Stimulated activated CD4-positive, alpha-beta T cell treated with anti-CD3 and anti-CD28 coated beads, TNF-alpha, amount 100 ng/mL, for 4 hours (primary cell): ENCODE measurements at regions not wholly inside any gene's neighbourhood (a gene's known extent, or its start where the extent isn't known, plus 50 kb on each side); places are given as distances from the start of the nearest gene placed in this dataset.
"Not testable (repeated sequence)": the region's sequence is repeated elsewhere in the genome, so short reads cannot be mapped to it uniquely, and the experiment has no call there.

Source experiments
- DNase-seq, 3 experiments: peaks; one replicate each; pipeline ENCODE4 v3.0.0-alpha.2; 2020; ENCODE audit warnings: low read depth in 3 of 3

- DNase-seq = no peak
Measured at GRCh38 chr2:209049608-209050007, 374.2 kb upstream of the MAP2 start.

GRCh38 chr2:209062210-209062609, 361.6 kb upstream of the MAP2 start:
- no peak for DNase-seq

GRCh38 chr2:209070262-209070661, 353.6 kb upstream of the MAP2 start:
- no peak for DNase-seq

GRCh38 chr2:209073151-209073550, 350.7 kb upstream of the MAP2 start:
- no peak for DNase-seq

- no peak for DNase-seq
Measured at GRCh38 chr2:209074711-209075110, 349.1 kb upstream of the MAP2 start.

GRCh38 chr2:209076151-209076550, 347.7 kb upstream of the MAP2 start:
- DNase-seq = no peak

- no peak for DNase-seq
Measured at GRCh38 chr2:209086761-209087160, 337.1 kb upstream of the MAP2 start.

GRCh38 chr2:209091056-209091455, 332.8 kb upstream of the MAP2 start:
- DNase-seq = no peak

- no peak for DNase-seq
Measured at GRCh38 chr2:209094221-209094620, 329.6 kb upstream of the MAP2 start.

- DNase-seq = no peak
Measured at GRCh38 chr2:209095432-209095831, 328.4 kb upstream of the MAP2 start.

GRCh38 chr2:209097168-209097567, 326.7 kb upstream of the MAP2 start:
- DNase-seq = no peak

GRCh38 chr2:209102319-209102718, 321.5 kb upstream of the MAP2 start:
- no peak for DNase-seq

- DNase-seq = no peak
Measured at GRCh38 chr2:209113026-209113425, 310.8 kb upstream of the MAP2 start.

- no peak for DNase-seq
Measured at GRCh38 chr2:209114588-209115240, 309.1 kb upstream of the MAP2 start.

- no peak for DNase-seq
Measured at GRCh38 chr2:209121691-209122090, 302.2 kb upstream of the MAP2 start.

GRCh38 chr2:209125291-209125690, 298.6 kb upstream of the MAP2 start:
- no peak for DNase-seq

GRCh38 chr2:209138079-209138478, 285.8 kb upstream of the MAP2 start:
- DNase-seq = no peak

GRCh38 chr2:209141142-209141541, 282.7 kb upstream of the MAP2 start:
- DNase-seq = no peak

GRCh38 chr2:209141818-209142217, 282.0 kb upstream of the MAP2 start:
- DNase-seq = no peak

GRCh38 chr2:209145220-209145691, 278.6 kb upstream of the MAP2 start:
- not testable (repeated sequence) for DNase-seq

GRCh38 chr2:209145941-209146681, 277.7 kb upstream of the MAP2 start:
- DNase-seq = no peak

- DNase-seq = no peak
Measured at GRCh38 chr2:209146682-209147320, 277.0 kb upstream of the MAP2 start.

GRCh38 chr2:209147981-209148380, 275.9 kb upstream of the MAP2 start:
- DNase-seq = no peak
